OCI-LY3 (cell line): ENCODE measurements at regions not wholly inside any gene's neighbourhood (a gene's known extent, or its start where the extent isn't known, plus 50 kb on each side); places are given as distances from the start of the nearest gene placed in this dataset.

Experiments used
- EZH2phosphoT487 ChIP-seq: fragments of 200-600 bp; shearing (Covaris generic); IDR thresholded peaks from 2 replicates; pipeline ENCODE4 v1.6.1; 2018; ENCODE audit warnings: antibody characterized with exemption, mixed run types, low read depth
- TF ChIP-seq, protein P1 (sequence below): fragments of 200-600, 300-600 bp; sonication (generic); IDR thresholded peaks from 2 replicates; pipeline ENCODE4 v1.5.1; 2014; ENCODE audit warnings: antibody characterized with exemption, low read length, low read depth

DNA sequence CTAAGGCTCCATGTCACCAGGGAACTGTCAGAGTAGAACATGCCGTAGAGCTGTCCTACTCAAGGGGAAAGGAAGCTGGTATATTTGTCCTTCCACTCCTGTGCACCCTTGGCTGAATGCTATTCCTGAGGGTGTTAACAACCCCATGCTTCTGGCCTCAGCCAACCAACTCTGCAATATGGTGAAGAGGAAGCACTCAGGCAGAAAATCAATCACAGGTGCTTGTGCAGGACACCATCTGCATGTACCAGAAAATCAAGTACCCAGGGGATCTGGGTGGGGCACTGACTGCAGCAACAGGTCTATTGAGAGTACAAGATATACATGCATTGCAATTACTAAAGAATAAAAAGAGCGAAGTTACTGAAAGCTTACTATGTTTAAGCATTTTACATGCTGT is 51.4 kb upstream of the NEK6 start:
- TF ChIP-seq, protein P1, sequence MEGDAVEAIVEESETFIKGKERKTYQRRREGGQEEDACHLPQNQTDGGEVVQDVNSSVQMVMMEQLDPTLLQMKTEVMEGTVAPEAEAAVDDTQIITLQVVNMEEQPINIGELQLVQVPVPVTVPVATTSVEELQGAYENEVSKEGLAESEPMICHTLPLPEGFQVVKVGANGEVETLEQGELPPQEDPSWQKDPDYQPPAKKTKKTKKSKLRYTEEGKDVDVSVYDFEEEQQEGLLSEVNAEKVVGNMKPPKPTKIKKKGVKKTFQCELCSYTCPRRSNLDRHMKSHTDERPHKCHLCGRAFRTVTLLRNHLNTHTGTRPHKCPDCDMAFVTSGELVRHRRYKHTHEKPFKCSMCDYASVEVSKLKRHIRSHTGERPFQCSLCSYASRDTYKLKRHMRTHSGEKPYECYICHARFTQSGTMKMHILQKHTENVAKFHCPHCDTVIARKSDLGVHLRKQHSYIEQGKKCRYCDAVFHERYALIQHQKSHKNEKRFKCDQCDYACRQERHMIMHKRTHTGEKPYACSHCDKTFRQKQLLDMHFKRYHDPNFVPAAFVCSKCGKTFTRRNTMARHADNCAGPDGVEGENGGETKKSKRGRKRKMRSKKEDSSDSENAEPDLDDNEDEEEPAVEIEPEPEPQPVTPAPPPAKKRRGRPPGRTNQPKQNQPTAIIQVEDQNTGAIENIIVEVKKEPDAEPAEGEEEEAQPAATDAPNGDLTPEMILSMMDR, result no peak
- no peak for TF ChIP-seq EZH2phosphoT487
